Occipital lobe (tissue), 1 donor: ENCODE measurements at regions not wholly inside any gene's neighbourhood (a gene's known extent, or its start where the extent isn't known, plus 50 kb on each side); places are given as distances from the start of the nearest gene placed in this dataset.
"Not testable (repeated sequence)": the region's sequence is repeated elsewhere in the genome, so short reads cannot be mapped to it uniquely, and the experiment has no call there.

Source experiments
- DNase-seq: peaks from one replicate; lab custom pipeline; 2025; lab: John Stamatoyannopoulos, UW

- no peak for DNase-seq
Measured at GRCh38 chr7:69213878-69214277, 384.4 kb upstream of the AUTS2 start.

- not testable (repeated sequence) for DNase-seq
Measured at GRCh38 chr7:69215516-69215915, 382.8 kb upstream of the AUTS2 start.

GRCh38 chr7:69217516-69218350, 380.5 kb upstream of the AUTS2 start:
- DNase-seq: peak; percentile 1

GRCh38 chr7:69218576-69218975, 379.7 kb upstream of the AUTS2 start:
- DNase-seq: no peak

DNA sequence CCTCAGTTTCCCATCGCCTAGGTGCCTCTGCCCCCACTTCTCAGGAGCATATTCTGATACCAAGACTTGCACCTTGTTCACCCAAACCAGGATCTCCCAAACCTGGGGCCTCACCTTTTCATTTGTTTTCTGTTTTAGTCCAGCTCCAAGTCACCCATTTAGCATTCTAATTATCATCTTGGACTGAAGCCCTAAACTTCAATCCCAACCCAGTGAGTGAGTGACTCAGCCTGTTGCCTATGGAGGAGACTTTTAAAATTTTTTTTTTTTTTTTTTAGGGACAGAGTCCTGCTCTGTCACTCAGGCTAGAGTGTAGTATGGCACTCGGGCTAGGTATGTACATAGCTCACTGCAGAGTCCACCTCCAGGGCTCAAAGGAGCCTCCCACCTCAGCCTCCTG, 378.9 kb upstream of the AUTS2 start:
- DNase-seq: no peak

DNA sequence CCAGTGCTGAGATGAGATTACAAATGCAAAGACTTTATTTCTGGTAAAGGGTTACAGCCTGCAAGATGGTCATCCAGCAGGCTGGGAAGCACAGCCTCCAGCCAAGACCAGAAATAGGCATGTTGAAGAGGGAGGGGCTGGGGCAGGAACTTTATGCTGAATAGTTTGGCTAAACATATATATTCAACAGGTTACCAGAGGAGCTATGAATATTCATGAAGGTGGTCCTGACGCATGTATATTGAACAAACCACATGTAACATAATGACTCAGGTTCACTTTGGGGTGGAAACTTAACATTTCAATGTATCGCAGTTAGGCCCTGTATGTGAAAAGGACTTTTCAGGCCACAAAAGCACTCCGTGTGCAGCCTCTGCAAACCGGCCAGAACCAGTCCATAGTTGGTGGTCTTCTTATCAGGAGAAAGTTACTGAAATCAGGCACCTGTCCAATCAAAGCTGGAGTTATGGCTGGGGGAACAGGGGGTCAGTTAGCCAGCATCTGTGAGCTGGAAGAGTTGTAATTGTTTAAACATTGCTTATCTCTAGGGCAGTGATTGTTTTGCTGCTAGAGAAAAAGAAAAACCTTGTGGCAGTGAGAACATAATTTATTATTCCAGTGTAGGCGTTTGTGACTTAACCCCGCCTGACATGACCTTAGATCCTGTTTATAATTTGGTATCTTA, 372.9 kb upstream of the AUTS2 start:
- no peak for DNase-seq

- DNase-seq: no peak
Measured at GRCh38 chr7:69228212-69228811, 370.0 kb upstream of the AUTS2 start.

DNA sequence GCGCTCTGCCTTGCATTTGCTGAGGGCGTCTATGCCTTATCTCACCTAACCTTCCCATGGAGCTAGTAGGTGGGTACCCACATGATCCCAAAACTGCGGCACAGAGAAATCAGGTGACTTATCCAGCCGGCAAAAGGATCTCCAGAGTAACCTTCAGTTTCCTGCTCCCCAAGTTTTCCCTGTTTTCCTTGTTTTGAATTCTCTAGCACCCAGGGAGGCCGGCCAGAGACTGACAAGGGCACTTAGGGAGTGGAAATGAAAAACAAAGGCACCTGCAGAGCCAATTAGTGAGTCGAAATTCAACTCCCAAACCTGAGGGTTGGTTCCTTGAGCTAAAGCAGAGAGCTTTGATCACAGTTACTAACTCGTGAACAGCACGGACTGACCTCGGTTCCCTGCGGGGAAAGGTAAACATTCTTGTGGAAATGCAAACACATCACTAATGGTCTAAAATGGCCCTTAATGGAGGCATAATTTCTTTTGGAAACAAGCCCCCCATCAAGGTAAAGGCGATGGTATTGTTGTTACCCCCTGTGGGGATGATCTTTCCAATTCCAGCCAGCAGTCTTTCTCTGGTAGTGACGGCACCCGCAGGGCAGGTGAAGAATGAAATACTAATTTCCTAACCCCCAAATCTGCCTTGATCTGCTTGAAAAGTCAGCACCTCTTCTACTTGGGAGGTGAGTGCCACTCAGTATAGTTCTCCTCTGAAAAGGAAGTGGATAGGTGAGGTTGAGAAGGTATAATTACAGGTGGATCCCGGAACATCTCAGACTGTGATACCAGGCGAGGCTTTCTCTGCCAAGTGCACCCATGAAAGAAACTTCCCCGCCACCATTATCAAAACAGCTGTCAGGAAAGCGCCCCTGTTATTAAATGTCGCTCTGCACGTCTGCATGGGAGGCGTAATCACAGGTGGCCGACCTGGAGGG, 365.6 kb upstream of the AUTS2 start:
- no peak for DNase-seq

DNA sequence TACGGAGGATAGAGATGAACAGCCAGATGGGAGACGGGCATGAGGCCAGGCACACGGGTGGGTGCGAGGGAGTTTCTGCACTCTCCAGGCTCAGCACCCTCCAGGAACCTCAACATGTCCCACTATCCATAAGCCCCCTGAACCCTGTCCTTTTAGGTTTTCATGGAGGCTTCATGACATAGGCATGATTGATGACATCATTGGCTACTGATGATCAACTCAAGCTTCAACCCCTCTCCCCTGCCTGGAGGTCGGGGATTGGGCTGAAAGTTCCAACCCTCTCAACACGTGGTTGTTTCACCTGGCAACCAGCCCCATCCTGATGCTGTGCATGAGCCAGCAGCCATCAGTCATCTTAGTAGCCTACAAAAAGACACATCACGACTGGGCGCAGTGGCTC, 360.7 kb upstream of the AUTS2 start:
- no peak for DNase-seq

DNA sequence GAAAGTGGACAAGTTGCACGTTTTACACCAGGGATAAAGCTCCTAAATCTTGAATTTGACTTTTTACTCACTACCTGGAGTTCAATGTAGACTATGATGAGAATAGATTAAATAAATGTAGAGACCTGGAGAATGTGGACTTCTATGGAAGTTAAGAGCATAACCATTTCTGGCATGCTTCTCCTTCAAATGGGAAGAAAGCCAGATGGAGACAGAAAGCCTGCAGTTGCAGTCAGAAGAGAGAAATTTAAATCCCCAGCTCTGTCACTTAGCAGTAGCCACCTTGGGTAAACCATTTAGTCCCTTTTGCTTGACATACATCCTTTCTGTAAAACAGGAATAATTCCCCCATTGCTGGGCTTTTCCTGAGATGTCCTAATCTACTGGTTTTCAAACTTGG, 355.3 kb upstream of the AUTS2 start:
- no peak for DNase-seq

DNA sequence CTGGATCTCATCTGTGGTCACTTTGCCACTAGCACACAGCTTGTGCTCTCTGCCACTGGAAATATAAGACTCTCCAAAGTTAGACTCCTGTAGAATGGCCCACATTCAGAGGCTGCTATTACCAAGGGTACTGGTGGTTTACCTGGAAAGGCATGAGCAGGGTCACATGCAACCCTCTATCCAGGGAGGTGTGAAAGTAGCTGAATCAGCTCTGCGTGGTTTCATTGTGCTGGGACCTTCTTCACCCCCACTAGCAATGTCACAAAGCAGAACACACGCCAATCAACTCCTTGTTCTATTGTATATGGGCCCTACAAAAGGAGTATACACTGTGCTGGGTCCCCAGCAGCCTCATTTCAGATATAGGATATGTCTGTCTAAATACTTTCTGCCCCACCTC, 353.6 kb upstream of the AUTS2 start:
- DNase-seq: no peak

DNA sequence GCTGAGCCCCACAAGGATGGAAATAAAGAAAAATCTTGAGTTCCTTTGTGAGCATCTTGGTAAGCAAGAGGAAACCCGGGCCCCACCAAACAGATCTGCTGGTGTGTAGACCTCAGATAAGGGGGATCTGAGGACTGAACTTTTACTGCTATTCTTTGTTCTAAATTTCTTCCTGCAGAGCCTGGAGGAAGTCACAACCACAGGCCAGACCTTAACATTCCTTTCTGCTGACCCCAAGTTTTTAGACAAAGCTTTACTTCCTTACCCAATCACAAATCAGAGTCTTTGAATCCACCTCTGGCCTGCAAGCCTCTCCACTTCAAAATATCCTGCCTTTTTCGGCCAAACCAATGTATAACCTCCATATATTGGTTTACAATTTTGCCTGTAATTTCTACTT, 352.6 kb upstream of the AUTS2 start:
- no peak for DNase-seq

- DNase-seq: no peak
Measured at GRCh38 chr7:69246758-69247157, 351.5 kb upstream of the AUTS2 start.

GRCh38 chr7:69248382-69248828, 349.9 kb upstream of the AUTS2 start:
- DNase-seq: not testable (repeated sequence)

DNA sequence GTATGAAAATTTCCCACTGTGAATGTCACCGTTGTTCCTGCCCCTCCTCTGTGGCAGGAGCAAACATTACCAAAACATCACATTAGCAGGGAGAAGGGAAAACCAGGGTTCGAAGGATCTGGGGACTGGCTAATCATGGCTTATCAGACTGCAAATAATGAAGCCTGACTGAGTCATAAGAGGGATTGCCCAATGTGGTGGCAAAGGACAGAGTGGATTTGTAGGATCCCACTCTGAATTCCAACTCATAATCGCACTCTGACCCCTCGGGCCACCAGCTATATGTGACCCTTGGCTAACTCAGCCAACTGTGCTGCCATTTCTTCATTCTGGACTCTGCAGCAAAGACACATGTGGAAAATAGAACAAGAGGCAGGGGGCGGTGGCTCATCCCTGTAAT, 347.3 kb upstream of the AUTS2 start:
- no peak for DNase-seq

- DNase-seq: no peak
Measured at GRCh38 chr7:69254643-69255042, 343.6 kb upstream of the AUTS2 start.

GRCh38 chr7:69256634-69257081, 341.6 kb upstream of the AUTS2 start:
- DNase-seq: peak; percentile 26

GRCh38 chr7:69257592-69257991, 340.7 kb upstream of the AUTS2 start:
- no peak for DNase-seq

DNA sequence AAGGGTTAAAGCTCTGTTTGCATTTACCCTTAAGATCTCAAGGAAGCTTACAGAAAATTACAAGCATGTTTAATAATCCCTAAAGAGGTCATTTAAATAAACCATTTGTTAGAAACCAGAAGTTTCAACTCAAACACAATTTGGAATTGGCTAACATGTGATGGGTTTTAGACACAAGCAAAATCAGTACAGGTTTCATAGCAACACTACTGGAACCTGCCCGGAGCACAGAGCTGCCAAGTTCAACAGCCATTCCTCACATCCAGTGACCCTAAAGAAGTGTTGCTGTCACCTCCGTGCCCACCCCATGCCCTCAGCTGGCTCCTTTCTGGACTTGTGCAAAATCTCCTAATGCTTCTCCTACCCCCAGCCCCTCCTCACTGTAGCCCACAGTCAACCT, 338.8 kb upstream of the AUTS2 start:
- no peak for DNase-seq

GRCh38 chr7:69260023-69260422, 338.3 kb upstream of the AUTS2 start:
- no peak for DNase-seq

GRCh38 chr7:69263550-69263949, 334.7 kb upstream of the AUTS2 start:
- DNase-seq: no peak
